Superior temporal gyrus (tissue), 1 donor: ENCODE measurements at regions not wholly inside any gene's neighbourhood (a gene's known extent, or its start where the extent isn't known, plus 50 kb on each side); places are given as distances from the start of the nearest gene placed in this dataset.
"Not testable (repeated sequence)": the region's sequence is repeated elsewhere in the genome, so short reads cannot be mapped to it uniquely, and the experiment has no call there.

Experiments used
- DNase-seq: peaks from one replicate; pipeline ENCODE4 v3.0.0-alpha.2; 2016; ENCODE audit errors: extremely low spot score

GRCh38 chr2:185246717-185247116, 491.9 kb upstream of the FSIP2 start:
- no peak for DNase-seq

- DNase-seq, result no peak
Observed at GRCh38 chr2:185255566-185255965, 483.0 kb upstream of the FSIP2 start.

GRCh38 chr2:185265747-185266146, 472.9 kb upstream of the FSIP2 start:
- no peak for DNase-seq

GRCh38 chr2:185268651-185269050, 470.0 kb upstream of the FSIP2 start:
- no peak for DNase-seq

GRCh38 chr2:185274718-185275484, 463.7 kb upstream of the FSIP2 start:
- no peak for DNase-seq

- not testable (repeated sequence) for DNase-seq
Observed at GRCh38 chr2:185275979-185276378, 462.6 kb upstream of the FSIP2 start.

GRCh38 chr2:185278761-185279160, 459.8 kb upstream of the FSIP2 start:
- DNase-seq, result no peak

GRCh38 chr2:185279999-185280398, 458.6 kb upstream of the FSIP2 start:
- no peak for DNase-seq

GRCh38 chr2:185284696-185285095, 453.9 kb upstream of the FSIP2 start:
- no peak for DNase-seq

- not testable (repeated sequence) for DNase-seq
Observed at GRCh38 chr2:185290012-185290411, 448.6 kb upstream of the FSIP2 start.

GRCh38 chr2:185291035-185291647, 447.5 kb upstream of the FSIP2 start:
- DNase-seq, result no peak

- no peak for DNase-seq
Observed at GRCh38 chr2:185299867-185300266, 438.7 kb upstream of the FSIP2 start.

GRCh38 chr2:185306119-185306518, 432.5 kb upstream of the FSIP2 start:
- DNase-seq, result no peak

GRCh38 chr2:185316383-185316782, 422.2 kb upstream of the FSIP2 start:
- no peak for DNase-seq

GRCh38 chr2:185318271-185318724, 420.3 kb upstream of the FSIP2 start:
- DNase-seq, result no peak

- DNase-seq, result no peak
Observed at GRCh38 chr2:185335879-185336278, 402.7 kb upstream of the FSIP2 start.

GRCh38 chr2:185337033-185337432, 401.6 kb upstream of the FSIP2 start:
- DNase-seq, result no peak

GRCh38 chr2:185338104-185338503, 400.5 kb upstream of the FSIP2 start:
- no peak for DNase-seq

GRCh38 chr2:185347445-185347844, 391.2 kb upstream of the FSIP2 start:
- DNase-seq, result no peak

GRCh38 chr2:185360776-185361175, 377.8 kb upstream of the FSIP2 start:
- DNase-seq, result no peak

- no peak for DNase-seq
Observed at GRCh38 chr2:185372188-185372587, 366.4 kb upstream of the FSIP2 start.

GRCh38 chr2:185373229-185373628, 365.4 kb upstream of the FSIP2 start:
- DNase-seq, result no peak

- no peak for DNase-seq
Observed at GRCh38 chr2:185374878-185375277, 363.7 kb upstream of the FSIP2 start.
